ENCODE measurements at regions not wholly inside any gene's neighbourhood (a gene's known extent, or its start where the extent isn't known, plus 50 kb on each side); places are given as distances from the start of the nearest gene placed in this dataset.
"Not testable (repeated sequence)": the region's sequence is repeated elsewhere in the genome, so short reads cannot be mapped to it uniquely, and the experiment has no call there.

GRCh38 chr14:29391801-29392200, 535.8 kb downstream of the PRKD1 start:
- DNase-seq, result peak; percentile 52

GRCh38 chr14:29392287-29392686, 535.4 kb downstream of the PRKD1 start:
- no peak for DNase-seq

- no peak for DNase-seq
Measured at GRCh38 chr14:29403091-29403490, 524.6 kb downstream of the PRKD1 start.

GRCh38 chr14:29410581-29410980, 517.1 kb downstream of the PRKD1 start:
- DNase-seq, result no peak

GRCh38 chr14:29414931-29415330, 512.7 kb downstream of the PRKD1 start:
- DNase-seq, result not testable (repeated sequence)

GRCh38 chr14:29419736-29420135, 507.9 kb downstream of the PRKD1 start:
- DNase-seq, result no peak

GRCh38 chr14:29421156-29421728, 506.4 kb downstream of the PRKD1 start:
- DNase-seq, result no peak

- no peak for DNase-seq
Measured at GRCh38 chr14:29425705-29426482, 501.8 kb downstream of the PRKD1 start.

GRCh38 chr14:29442696-29443095, 485.0 kb downstream of the PRKD1 start:
- DNase-seq, result no peak

- DNase-seq, result no peak
Measured at GRCh38 chr14:29444216-29444615, 483.4 kb downstream of the PRKD1 start.

- DNase-seq, result no peak
Measured at GRCh38 chr14:29444805-29445204, 482.8 kb downstream of the PRKD1 start.

GRCh38 chr14:29446971-29447370, 480.7 kb downstream of the PRKD1 start:
- no peak for DNase-seq

GRCh38 chr14:29451941-29452340, 475.7 kb downstream of the PRKD1 start:
- DNase-seq, result no peak

- no peak for DNase-seq
Measured at GRCh38 chr14:29453045-29453444, 474.6 kb downstream of the PRKD1 start.

- no peak for DNase-seq
Measured at GRCh38 chr14:29454026-29454693, 473.5 kb downstream of the PRKD1 start.

- no peak for DNase-seq
Measured at GRCh38 chr14:29458547-29458946, 469.1 kb downstream of the PRKD1 start.

GRCh38 chr14:29459531-29459930, 468.1 kb downstream of the PRKD1 start:
- DNase-seq, result no peak

- no peak for DNase-seq
Measured at GRCh38 chr14:29459969-29460560, 467.6 kb downstream of the PRKD1 start.

- DNase-seq, result no peak
Measured at GRCh38 chr14:29461101-29461500, 466.5 kb downstream of the PRKD1 start.

GRCh38 chr14:29461506-29461905, 466.1 kb downstream of the PRKD1 start:
- no peak for DNase-seq

- peak; percentile 61 for DNase-seq
Measured at GRCh38 chr14:29462321-29462720, 465.3 kb downstream of the PRKD1 start.

GRCh38 chr14:29462772-29463171, 464.9 kb downstream of the PRKD1 start:
- no peak for DNase-seq

- no peak for DNase-seq
Measured at GRCh38 chr14:29463727-29464395, 463.8 kb downstream of the PRKD1 start.

Measured in retina (tissue), 1 donor.